NCI-H526 (cell line): ENCODE measurements at regions not wholly inside any gene's neighbourhood (a gene's known extent, or its start where the extent isn't known, plus 50 kb on each side); places are given as distances from the start of the nearest gene placed in this dataset.
A peak's percentile ranks its signal among the peaks of the same experiment; 100 is the strongest.
"Not testable (repeated sequence)": the region's sequence is repeated elsewhere in the genome, so short reads cannot be mapped to it uniquely, and the experiment has no call there.

Source experiments
- DNase-seq, 2 experiments: peaks; one replicate each; lab custom pipeline; 2025; lab: John Stamatoyannopoulos, UW

- not testable (repeated sequence) for DNase-seq
Measured at GRCh38 chr15:84360902-84361301, 125.3 kb downstream of the GOLGA6L4 start.

GRCh38 chr15:84384421-84384820 is 148.8 kb downstream of the GOLGA6L4 start:
- DNase-seq: not testable (repeated sequence)

GRCh38 chr15:84387086-84387485 is 151.5 kb downstream of the GOLGA6L4 start:
- no peak for DNase-seq

- DNase-seq: not testable (repeated sequence)
Measured at GRCh38 chr15:84388201-84388600, 152.6 kb downstream of the GOLGA6L4 start.

- not testable (repeated sequence) for DNase-seq
Measured at GRCh38 chr15:84388638-84389037, 153.1 kb downstream of the GOLGA6L4 start.

GRCh38 chr15:84390324-84390723 is 154.8 kb downstream of the GOLGA6L4 start:
- DNase-seq: not testable (repeated sequence)

- DNase-seq: no peak
Measured at GRCh38 chr15:84391191-84391590, 155.6 kb downstream of the GOLGA6L4 start.

- DNase-seq: not testable (repeated sequence)
Measured at GRCh38 chr15:84392020-84392419, 156.4 kb downstream of the GOLGA6L4 start.

GRCh38 chr15:84393386-84393936 is 157.9 kb downstream of the GOLGA6L4 start:
- DNase-seq: peak; percentile 56 to 77

GRCh38 chr15:84393966-84394365 is 158.4 kb downstream of the GOLGA6L4 start:
- DNase-seq: not testable (repeated sequence)

- not testable (repeated sequence) for DNase-seq
Measured at GRCh38 chr15:84395384-84395783, 159.8 kb downstream of the GOLGA6L4 start.

GRCh38 chr15:84395881-84396280 is 160.3 kb downstream of the GOLGA6L4 start:
- DNase-seq: not testable (repeated sequence)

- not testable (repeated sequence) for DNase-seq
Measured at GRCh38 chr15:84397066-84397465, 161.5 kb downstream of the GOLGA6L4 start.

GRCh38 chr15:84398087-84398486 is 162.5 kb downstream of the GOLGA6L4 start:
- not testable (repeated sequence) for DNase-seq

GRCh38 chr15:84398763-84399701 is 163.5 kb downstream of the GOLGA6L4 start:
- no peak for DNase-seq

- no peak for DNase-seq
Measured at GRCh38 chr15:84400017-84400740, 164.6 kb downstream of the GOLGA6L4 start.

- no peak for DNase-seq
Measured at GRCh38 chr15:84400820-84401219, 165.2 kb downstream of the GOLGA6L4 start.

GRCh38 chr15:84401461-84401860 is 165.9 kb downstream of the GOLGA6L4 start:
- not testable (repeated sequence) for DNase-seq

GRCh38 chr15:84401891-84402840 is 166.6 kb downstream of the GOLGA6L4 start:
- not testable (repeated sequence) for DNase-seq

- no peak for DNase-seq
Measured at GRCh38 chr15:84402856-84403608, 167.5 kb downstream of the GOLGA6L4 start.
